Skin of body (tissue), 1 donor: ENCODE measurements at regions not wholly inside any gene's neighbourhood (a gene's known extent, or its start where the extent isn't known, plus 50 kb on each side); places are given as distances from the start of the nearest gene placed in this dataset.

Experiments
- DNase-seq: peaks from one replicate; lab custom pipeline; 2025; lab: John Stamatoyannopoulos, UW

GRCh38 chr2:160870729-160871465, 289.3 kb upstream of the TANK start:
- no peak for DNase-seq

GRCh38 chr2:160871953-160872352, 288.3 kb upstream of the TANK start:
- DNase-seq = no peak

- DNase-seq = no peak
These were observed 284.2 kb upstream of the TANK start for GRCh38 chr2:160876029-160876428.

GRCh38 chr2:160876765-160877164, 283.5 kb upstream of the TANK start:
- no peak for DNase-seq

- DNase-seq = no peak
These were observed 281.6 kb upstream of the TANK start for GRCh38 chr2:160878618-160879017.

GRCh38 chr2:160882906-160883305, 277.3 kb upstream of the TANK start:
- DNase-seq = no peak

GRCh38 chr2:160884056-160884455, 276.2 kb upstream of the TANK start:
- no peak for DNase-seq

GRCh38 chr2:160889439-160890170, 270.6 kb upstream of the TANK start:
- DNase-seq = no peak

GRCh38 chr2:160890667-160891352, 269.4 kb upstream of the TANK start:
- no peak for DNase-seq

GRCh38 chr2:160891353-160891740, 268.9 kb upstream of the TANK start:
- DNase-seq = no peak

GRCh38 chr2:160892204-160892603, 268.0 kb upstream of the TANK start:
- DNase-seq = no peak

GRCh38 chr2:160893581-160893980, 266.6 kb upstream of the TANK start:
- no peak for DNase-seq

GRCh38 chr2:160898581-160899307, 261.5 kb upstream of the TANK start:
- DNase-seq = no peak

GRCh38 chr2:160901613-160902012, 258.6 kb upstream of the TANK start:
- DNase-seq = no peak

- no peak for DNase-seq
These were observed 254.4 kb upstream of the TANK start for GRCh38 chr2:160905862-160906261.

- DNase-seq = no peak
These were observed 253.3 kb upstream of the TANK start for GRCh38 chr2:160906878-160907277.

- no peak for DNase-seq
These were observed 252.5 kb upstream of the TANK start for GRCh38 chr2:160907738-160908137.

GRCh38 chr2:160908157-160908556, 252.1 kb upstream of the TANK start:
- DNase-seq = peak; percentile 6

- peak; percentile 18 for DNase-seq
These were observed 250.4 kb upstream of the TANK start for GRCh38 chr2:160909781-160910242.

GRCh38 chr2:160910681-160911080, 249.5 kb upstream of the TANK start:
- DNase-seq = peak; percentile 89

- DNase-seq = peak; percentile 10
These were observed 249.0 kb upstream of the TANK start for GRCh38 chr2:160911258-160911657.

- DNase-seq = peak; percentile 34
These were observed 248.0 kb upstream of the TANK start for GRCh38 chr2:160912276-160912675.
